ENCODE measurements at regions not wholly inside any gene's neighbourhood (a gene's known extent, or its start where the extent isn't known, plus 50 kb on each side); places are given as distances from the start of the nearest gene placed in this dataset.

- ChIA-PET CTCF (ENCODE audit: low intra/inter-chr PET ratio, low total read pairs) (no interaction called here), POLR2A (no interaction called here)
- ATAC-seq (no peak), FAIRE-seq (no peak), DNase-seq (ENCODE audit: low spot score) (no peak)
- H3K4me3 ChIP-seq (replicated peaks in 1 of 3; ENCODE audit: insufficient read depth in 1 of 3, low read depth in 2 of 3, low read length in 3 of 3): no peak overlapping the region
- H3K4me1 ChIP-seq (ENCODE audit: insufficient read depth, low read length): no peaks in the 10 kb centered on the region
- no peaks in the 10 kb centered on the region for H3K79me2 ChIP-seq (ENCODE audit: insufficient read depth, low read length)
- H4K20me1 ChIP-seq (ENCODE audit: insufficient read depth, low read length): no peaks in the 10 kb centered on the region
- no TSS peak for BruUV-seq (replicated peaks)
- in situ Hi-C loops (cut with HindIII; ENCODE audit: extremely low pct_ligation_motif_present, low pct_unique_long_range_greater_than_20kb): no loop called here
- intact Hi-C loops (cut with micrococcal nuclease; ENCODE audit: unreplicated experiment): no loop called here
- WGBS (ENCODE audit: low lambda C conversion rate): 35% methylated on average over 6 of the region's 6 CpGs
- H2AFZ ChIP-seq (ENCODE audit: low read length): no peak overlapping the region
- H3K27me3 ChIP-seq (ENCODE audit: control insufficient read depth in 1 of 2, insufficient read depth in 2 of 2, low read length in 2 of 2): no peaks in the 10 kb centered on the region
- TF ChIP-seq DNMT1 (CRISPR knock-in tag; IDR thresholded peaks at IDR 0.05) (no peak), CEBPB (IDR thresholded peaks at IDR 0.05; ENCODE audit: borderline replicate concordance, low read depth, low read length) (peak; percentile 35; the same call in 1 of the 2 replicates), ADNP (CRISPR knock-in tag; IDR thresholded peaks at IDR 0.05) (no peak), ZFP82 (CRISPR knock-in tag; IDR thresholded peaks at IDR 0.05; ENCODE audit: borderline replicate concordance) (no peak), GABPB1 (CRISPR knock-in tag; IDR thresholded peaks at IDR 0.05) (no peak)
- H3K9ac ChIP-seq (ENCODE audit: insufficient read depth, low read depth, low read length): no peak overlapping the region
- H3K36me3 ChIP-seq (replicated peaks in 1 of 2; ENCODE audit: control insufficient read depth in 1 of 2, insufficient read depth in 2 of 2, low read length in 2 of 2): no peaks in the 10 kb centered on the region
- peaks cover 34% of the 10 kb centered on the region for H3K9me3 ChIP-seq (ENCODE audit: low read length)
- no peak overlapping the region for H3K4me2 ChIP-seq (ENCODE audit: low read depth, low read length)
- no peak overlapping the region for H3K27ac ChIP-seq (ENCODE audit: extremely low read length, insufficient read depth, low read length)
Observed at GRCh38 chr2:14123436-14124103, 508.9 kb upstream of the LRATD1 start.

DNA sequence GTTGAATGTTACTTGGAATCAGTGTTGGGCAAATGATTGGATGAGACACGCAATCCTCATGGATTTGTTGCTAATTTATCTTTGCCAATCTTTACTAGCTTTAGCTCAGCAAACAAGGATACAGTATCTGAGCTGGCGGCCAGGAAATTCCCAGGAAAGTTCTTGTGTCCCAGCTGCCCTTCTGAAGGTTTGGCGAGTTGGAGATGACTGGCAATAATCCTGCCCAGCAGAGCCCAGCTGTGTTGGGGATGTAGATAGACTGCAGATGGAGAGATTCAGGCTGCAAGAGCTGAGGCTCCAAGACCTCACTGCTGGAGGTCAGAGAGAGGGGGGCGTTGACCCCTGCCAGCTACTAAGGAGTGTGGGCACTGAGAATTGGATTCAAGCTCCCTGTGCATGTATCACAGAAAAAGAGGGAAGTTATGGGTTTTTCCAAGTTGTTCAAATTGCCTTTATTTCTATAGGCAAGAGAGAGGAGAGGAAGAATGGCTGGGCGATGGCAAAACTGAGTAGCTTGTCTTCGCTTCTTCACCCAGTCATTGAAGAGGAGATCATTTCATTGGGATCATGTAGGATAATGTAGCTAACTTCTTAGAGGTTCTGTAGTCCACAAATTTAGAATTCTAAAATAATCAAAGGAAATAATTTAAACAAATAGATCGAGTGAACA, 506.8 kb upstream of the LRATD1 start:
- H3K9me3 ChIP-seq (ENCODE audit: low read length): peaks cover 38% of the 10 kb centered on the region; the same call in 1 of the 2 replicates
- H3K9ac ChIP-seq (ENCODE audit: insufficient read depth, low read depth, low read length): no peak overlapping the region
- H2AFZ ChIP-seq (ENCODE audit: low read length): no peak overlapping the region
- H3K27ac ChIP-seq (ENCODE audit: extremely low read length, insufficient read depth, low read length): no peak overlapping the region
- no TSS peak for BruUV-seq (replicated peaks)
- H3K4me1 ChIP-seq (ENCODE audit: insufficient read depth, low read length): no peaks in the 10 kb centered on the region
- H3K36me3 ChIP-seq (replicated peaks in 1 of 2; ENCODE audit: control insufficient read depth in 1 of 2, insufficient read depth in 2 of 2, low read length in 2 of 2): no peaks in the 10 kb centered on the region
- no peak overlapping the region for H3K4me3 ChIP-seq (replicated peaks in 1 of 3; ENCODE audit: insufficient read depth in 1 of 3, low read depth in 2 of 3, low read length in 3 of 3)
- no peak for DNase-seq (ENCODE audit: low spot score)
- peak; percentile 81 for ATAC-seq
- ChIA-PET CTCF (ENCODE audit: low intra/inter-chr PET ratio, low total read pairs) (no interaction called here), POLR2A (no interaction called here)
- no peaks in the 10 kb centered on the region for H3K27me3 ChIP-seq (ENCODE audit: control insufficient read depth in 1 of 2, insufficient read depth in 2 of 2, low read length in 2 of 2)
- H3K4me2 ChIP-seq (ENCODE audit: low read depth, low read length): no peak overlapping the region
- H3K79me2 ChIP-seq (ENCODE audit: insufficient read depth, low read length): no peaks in the 10 kb centered on the region
- intact Hi-C loops (cut with micrococcal nuclease; ENCODE audit: unreplicated experiment) (no loop called here), in situ Hi-C loops (cut with HindIII; ENCODE audit: extremely low pct_ligation_motif_present, low pct_unique_long_range_greater_than_20kb) (no loop called here)
- no peak for FAIRE-seq
- 23% methylated on average over 7 of the region's 7 CpGs for WGBS (ENCODE audit: low lambda C conversion rate)
- no peaks in the 10 kb centered on the region for H4K20me1 ChIP-seq (ENCODE audit: insufficient read depth, low read length)
- no peak for TF ChIP-seq AKAP8 (CRISPR knock-in tag; IDR thresholded peaks at IDR 0.05)
- no peak for TF ChIP-seq AGO1 (IDR thresholded peaks at IDR 0.05; ENCODE audit: low read depth, low read length, poor library complexity, severe bottlenecking)
- TF ChIP-seq ZNF800 (CRISPR knock-in tag; IDR thresholded peaks at IDR 0.05): no peak
- TF ChIP-seq, protein P1, sequence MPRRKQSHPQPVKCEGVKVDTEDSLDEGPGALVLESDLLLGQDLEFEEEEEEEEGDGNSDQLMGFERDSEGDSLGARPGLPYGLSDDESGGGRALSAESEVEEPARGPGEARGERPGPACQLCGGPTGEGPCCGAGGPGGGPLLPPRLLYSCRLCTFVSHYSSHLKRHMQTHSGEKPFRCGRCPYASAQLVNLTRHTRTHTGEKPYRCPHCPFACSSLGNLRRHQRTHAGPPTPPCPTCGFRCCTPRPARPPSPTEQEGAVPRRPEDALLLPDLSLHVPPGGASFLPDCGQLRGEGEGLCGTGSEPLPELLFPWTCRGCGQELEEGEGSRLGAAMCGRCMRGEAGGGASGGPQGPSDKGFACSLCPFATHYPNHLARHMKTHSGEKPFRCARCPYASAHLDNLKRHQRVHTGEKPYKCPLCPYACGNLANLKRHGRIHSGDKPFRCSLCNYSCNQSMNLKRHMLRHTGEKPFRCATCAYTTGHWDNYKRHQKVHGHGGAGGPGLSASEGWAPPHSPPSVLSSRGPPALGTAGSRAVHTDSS (CRISPR knock-in tag; conservative IDR thresholded peaks at IDR 0.05): no peak
- no peak for TF ChIP-seq CEBPG (CRISPR knock-in tag; IDR thresholded peaks at IDR 0.05)
- no peak for TF ChIP-seq RELA (CRISPR knock-in tag; IDR thresholded peaks at IDR 0.05)

Measured in HepG2 (cell line).